HG03457 (cell line): ENCODE measurements at regions not wholly inside any gene's neighbourhood (a gene's known extent, or its start where the extent isn't known, plus 50 kb on each side); places are given as distances from the start of the nearest gene placed in this dataset.

Source experiments
- ATAC-seq: cut with Tn5 transposase; IDR thresholded peaks from one replicate; pipeline ENCODE4 v1.9.1; 2021; ENCODE audit warnings: moderate number of reproducible peaks; ENCODE audit not compliant: unreplicated experiment

DNA sequence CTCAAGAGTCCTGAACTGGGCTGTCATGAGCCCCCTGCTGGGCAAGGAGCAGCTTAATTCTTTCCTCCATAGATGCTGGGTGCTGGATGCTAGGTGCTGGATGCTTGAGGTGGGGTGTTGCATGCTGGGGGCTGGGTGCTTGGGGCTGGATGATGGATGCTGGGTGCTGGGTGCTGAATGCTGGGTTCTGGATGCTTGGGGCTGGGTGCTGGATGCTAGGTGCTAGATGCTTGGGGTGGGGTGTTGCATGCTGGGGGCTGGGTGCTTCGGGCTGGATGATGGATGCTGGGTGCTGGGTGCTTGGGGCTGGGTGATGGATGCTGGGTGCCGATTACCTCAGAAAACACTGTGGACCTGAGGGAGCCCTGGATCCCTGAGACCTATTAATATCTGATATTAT lies 837.7 kb downstream of the GALR1 start:
- ATAC-seq = no peak

DNA sequence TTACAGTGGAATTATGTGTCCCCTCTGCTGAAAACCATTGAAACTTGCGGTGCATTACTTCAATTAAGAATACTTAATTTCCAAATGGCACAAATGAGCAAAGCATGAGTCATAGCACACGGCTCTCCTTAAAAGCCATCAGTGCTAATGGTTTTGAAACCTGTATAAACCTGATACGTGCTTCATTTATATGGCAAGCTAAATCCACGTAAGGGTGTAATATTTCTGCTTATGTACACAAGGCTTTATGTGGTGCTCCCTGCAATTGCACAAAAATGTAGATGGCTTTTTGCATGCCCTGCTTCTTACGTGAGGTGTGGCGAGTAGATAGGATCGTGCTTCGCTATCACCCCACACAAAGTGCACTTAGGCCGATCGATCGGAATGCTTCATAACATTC lies 840.9 kb downstream of the GALR1 start:
- no peak for ATAC-seq

DNA sequence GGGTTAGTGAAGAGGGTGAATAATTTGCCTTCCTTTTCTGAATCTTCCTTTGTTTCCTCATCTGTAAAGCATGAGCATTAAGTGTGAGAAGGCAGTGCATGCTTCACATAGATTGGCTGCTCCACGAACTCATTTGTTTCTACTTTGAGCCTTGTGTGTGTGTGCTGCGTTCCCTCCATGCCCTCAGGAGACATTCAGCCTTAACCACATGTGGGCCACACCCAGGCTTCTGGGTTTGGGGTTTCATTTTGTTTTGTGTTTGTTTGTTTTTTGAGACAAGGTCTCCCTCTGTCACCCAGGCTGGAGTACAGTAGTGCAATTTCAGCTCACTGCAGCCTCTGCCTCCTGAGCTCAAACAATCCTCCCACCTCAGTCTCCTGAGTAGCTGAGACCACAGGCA lies 843.3 kb downstream of the GALR1 start:
- ATAC-seq = no peak

DNA sequence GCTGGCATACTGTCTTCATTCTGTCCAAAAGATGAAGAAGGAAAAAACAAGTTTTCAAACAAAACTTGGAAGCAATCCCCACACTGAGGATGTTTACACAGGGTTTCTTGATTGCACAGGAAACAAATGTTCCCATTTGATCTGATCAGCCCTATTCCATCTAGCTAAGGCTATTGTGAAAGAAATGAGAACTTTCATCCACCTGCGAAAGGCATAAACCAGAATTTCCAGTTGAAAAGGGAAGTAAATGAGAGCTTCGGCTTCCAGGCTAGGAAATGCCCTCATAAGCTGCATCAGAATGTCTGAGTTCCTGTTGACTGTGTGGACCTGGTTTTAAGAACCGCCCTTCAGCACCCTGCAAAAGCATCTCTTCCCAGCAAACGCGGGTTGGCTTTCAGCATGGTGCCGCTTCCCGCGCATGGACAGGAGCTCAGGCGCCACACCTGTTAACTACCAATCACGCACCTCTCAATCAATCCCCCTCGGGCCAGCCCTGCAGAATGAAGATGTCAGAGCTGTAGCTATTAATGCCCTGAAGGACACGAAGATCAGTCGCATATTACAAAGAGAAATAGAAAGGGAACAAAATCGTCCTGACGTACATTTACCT lies 850.4 kb downstream of the GALR1 start:
- no peak for ATAC-seq

DNA sequence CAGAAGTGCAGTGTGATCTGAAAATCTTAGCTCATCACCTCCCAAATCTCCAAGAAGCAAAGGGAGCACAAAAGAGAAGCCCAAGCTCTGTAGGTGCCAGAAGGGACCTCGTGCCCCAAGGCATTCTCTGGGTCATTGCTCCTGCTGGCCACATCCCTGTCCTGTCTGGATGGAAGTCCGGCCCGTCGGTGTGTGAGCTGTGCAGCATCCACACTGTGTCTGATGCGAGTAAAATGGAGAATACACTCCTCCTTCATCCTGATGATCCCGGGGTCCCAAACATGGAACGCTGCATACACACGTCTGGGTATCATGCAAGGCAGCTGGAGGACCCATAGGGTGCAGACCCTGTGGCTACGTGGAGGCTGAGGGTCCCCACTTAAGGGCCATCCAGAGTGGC lies 851.4 kb downstream of the GALR1 start:
- no peak for ATAC-seq

DNA sequence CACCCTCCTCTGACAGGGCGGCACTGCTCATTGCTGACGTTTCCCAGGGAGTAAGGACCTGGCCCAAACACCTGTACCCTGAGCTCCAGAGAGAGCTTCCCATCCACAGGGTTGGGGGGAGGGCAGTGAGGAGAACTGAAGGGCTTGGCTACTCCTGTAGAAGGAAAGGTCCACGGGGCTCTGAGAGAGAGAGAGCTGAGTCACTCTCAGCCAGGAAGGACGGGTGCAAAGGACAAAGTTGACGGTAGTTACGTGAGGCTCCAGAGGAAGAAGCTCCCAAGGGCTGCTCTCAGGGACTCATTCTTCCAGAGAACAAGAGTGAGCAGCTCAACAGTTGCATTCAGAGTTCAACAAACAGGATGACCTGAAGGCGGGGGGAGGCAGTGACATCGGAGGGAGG lies 852.5 kb downstream of the GALR1 start:
- ATAC-seq = no peak

DNA sequence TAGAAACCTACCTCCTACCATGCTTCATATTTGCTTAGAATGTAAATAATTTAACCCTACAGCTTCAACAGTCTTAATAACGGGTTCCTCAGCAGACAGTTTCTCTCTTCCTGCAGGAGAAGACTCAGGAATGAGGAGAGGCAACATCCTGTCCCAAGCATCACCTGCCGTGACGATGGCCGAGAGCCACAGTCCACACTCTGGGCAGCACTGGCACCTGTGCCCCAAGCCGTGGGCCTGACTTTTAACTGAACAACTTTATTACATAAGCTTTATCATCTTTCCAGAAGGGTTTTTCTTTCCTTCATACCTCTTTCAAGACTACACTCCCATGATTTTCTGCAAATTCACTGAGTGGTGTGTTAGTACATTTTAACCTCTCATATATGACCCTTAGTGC lies 856.0 kb downstream of the GALR1 start:
- ATAC-seq = no peak

DNA sequence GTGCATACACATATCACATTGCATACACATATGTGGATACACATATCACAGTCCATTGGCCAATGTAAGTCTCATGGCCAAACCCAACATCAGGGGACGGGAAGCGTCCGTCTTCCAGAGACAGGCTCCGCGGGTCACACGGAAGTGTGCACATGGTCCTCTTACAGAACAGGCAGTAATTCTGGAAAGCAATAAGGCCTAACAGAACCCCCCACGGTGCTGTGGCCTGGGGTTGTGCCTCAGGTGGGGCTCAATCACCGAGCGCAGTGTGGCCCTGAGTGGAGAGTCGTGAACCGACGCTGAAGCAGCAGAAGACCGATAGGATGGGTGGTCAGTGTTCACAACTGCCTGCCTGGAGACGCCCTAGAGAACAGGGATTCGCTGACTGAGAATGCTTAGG lies 857.3 kb downstream of the GALR1 start:
- ATAC-seq = no peak

DNA sequence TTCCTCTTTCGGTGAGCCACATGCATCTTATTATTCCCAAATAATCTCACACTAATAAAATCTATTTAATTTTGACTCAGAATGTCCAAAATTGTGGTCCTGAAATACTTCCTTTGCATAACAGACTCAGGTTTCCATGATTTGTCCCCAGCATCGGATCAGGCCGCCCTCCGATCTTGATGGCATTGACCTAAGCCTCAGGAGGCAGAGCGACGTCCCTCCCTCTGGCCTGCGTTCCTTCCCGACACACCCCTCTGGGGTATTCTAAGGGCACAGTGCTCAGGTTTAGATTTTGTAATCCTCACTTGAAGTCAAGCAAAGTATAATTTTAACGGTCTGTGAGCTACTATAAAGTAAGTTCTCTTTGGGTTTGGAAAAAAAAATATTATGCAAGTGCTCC lies 857.7 kb downstream of the GALR1 start:
- ATAC-seq = no peak

DNA sequence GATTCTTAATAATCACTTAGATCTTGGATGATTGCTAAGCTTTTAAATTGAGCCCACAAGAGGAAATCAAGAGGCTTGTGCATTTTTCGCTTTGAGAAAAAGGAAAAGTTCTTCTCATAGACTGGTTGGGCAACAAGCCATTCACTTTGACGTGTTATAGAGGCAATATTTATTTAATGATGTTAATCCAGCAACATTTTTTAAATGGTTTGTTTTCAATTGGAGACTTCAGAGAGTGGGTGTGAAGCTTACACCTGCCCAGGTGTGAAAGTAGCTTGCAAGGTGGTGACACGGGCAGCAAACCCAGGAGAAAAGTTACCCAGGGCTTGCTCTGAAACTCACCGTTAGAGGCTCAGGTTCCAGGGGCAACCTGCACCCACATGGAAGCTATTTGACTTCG lies 858.9 kb downstream of the GALR1 start:
- no peak for ATAC-seq

DNA sequence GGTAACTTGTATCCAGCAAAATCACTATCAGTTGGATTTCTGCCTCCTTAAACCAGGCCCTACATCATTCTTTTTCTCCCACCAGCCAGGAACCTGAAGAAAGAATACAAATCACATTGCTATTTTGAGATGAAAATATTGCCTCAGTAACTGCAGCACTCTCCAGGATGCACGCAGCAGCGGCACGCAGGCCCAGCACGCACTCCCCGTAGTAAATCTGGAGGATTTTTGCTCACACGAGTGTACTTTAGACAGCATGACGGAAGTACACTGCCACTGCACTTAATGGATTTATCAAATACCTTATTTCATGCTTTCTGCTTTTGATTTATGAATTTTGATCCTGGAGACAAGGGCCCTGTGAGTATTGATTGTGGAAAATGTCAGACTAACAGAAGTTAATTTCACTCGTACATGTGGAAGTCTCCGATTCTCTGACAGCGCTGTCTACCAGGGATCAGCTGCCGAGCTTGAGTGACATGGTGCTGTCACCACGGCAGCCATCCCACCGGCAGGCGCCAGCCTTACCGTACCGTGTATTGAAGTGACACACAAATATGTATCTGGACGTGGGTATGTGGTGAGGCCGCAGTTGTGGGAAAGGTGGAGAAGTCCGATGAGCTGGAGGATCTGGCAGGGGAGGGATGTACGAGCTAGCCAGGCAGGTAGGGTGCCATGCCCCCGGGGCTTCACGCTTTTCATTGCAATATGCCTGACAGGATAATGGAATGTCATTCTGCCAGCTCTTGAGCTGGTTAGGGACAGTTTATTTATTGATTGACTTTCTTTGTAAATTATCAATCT lies 863.7 kb downstream of the GALR1 start:
- ATAC-seq = no peak

DNA sequence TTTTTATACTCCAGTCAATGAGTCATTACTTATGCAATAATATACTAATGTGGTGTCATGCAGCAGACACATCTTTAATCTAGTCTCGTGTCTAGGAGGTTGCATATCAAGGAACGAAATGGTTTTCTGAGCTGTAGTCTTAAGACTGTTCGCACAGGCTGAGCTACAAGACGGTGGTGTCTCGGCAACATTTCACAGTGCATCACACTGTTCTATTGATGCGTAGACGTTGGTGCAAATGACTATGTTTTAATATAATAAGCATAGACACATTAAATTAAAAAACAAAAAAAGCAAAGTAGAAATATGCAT lies 864.2 kb downstream of the GALR1 start:
- ATAC-seq = no peak

DNA sequence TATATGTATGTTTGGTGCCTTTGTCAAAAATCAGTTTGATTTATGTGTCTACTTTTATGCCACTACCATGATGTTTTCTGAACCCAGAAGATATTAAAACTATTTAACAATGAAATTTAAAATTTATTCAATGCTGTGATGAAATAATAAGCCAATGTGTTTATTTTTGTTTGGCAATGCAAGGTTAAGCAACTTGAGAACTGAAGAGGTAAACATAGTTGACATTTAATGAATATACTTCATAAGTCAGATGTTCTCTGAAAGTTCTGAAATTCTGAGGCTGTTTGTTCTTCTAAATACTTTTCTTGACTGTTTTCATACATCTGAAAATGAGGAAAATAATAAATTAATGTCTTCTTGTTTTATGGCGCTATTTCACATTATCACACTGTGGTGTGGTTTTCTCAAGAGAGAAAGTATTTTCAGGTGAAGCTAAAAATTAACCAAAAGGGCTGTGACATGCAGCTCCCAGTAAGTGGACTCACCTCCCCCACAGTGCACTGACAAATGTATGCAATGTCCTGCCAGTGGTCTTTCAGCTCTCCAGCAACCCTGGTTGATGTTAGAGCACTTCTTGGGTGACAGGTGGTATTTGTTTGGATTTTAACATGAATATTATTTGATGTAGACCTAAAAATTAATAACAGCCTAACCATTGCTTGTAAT lies 863.6 kb upstream of the SALL3 start:
- no peak for ATAC-seq

DNA sequence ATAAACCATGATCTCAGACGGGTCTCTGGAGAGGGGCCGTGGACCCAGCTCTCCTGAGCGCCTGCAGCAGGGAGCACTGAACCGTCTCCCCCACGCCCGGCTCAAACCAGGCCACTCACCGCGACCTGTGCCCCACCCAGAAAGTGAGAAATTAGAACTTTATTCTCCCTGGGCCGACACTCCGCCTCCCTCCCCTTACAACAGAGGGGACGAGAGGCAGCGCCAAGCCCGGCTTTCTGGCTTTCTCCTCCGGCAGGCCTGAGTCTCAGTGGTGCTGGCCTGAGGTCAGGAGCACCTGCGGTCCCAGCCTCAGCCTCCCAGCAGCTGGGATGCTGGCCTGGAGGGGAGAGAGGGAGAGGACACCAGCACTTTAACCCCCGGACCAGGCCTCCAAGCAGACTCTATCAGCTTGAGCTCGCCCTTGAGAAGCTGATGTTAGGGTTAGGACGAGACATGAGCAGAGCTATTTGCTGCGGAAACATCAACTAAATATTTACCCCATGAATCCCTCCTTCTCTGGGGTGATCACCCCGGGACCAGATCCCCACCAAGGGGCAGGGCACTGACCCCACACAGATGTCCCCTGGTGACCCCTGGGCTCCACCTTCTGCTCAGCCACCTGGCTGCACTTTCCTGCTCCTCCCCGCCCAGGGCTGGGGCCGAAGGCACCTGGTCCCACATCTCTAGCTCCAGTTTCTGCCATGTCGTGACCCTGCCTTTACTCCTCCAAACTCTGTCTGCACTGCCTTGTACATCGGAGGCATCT lies 856.3 kb upstream of the SALL3 start:
- no peak for ATAC-seq

DNA sequence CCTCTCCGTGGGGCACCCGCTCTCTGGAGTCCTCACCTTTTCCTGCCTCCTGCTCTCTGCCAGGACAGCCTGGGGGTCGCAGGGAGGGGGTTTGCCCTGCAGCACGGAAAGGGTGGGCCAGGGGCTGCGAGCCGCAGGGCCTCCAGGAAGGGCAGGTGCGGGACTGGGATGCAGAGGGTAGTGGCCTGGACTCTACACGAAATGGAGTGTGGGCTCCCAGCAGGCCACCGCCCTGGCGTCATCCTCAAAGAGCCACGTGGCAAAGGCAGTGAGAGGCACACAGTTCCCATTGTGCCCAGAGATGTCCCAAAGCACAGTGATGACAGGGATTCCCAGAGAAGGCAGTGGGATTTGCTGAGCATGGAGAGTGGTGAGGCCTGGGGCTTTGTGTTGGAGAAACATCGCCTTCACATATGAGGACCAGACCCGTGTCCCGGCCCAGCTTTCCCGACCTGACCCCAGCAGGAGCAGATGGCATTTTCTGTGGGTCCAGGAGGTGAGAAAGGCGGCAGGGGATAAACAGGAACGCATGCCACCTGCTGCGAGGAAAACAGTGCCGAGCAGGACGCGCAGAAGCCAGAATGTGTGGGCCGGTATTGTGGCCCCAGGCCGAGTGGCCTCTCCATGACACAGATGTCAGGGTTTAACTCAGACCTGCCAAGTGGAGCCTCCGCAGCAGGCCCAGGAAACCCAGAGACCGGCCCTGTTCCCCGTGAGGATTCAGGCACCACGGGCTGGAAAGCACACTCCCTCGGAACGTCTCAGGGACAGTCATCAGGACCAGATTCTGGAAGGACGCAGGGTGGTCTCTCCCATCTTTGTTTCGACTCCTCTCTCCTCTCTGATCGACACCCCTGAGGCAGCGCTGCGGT lies 855.5 kb upstream of the SALL3 start:
- no peak for ATAC-seq

DNA sequence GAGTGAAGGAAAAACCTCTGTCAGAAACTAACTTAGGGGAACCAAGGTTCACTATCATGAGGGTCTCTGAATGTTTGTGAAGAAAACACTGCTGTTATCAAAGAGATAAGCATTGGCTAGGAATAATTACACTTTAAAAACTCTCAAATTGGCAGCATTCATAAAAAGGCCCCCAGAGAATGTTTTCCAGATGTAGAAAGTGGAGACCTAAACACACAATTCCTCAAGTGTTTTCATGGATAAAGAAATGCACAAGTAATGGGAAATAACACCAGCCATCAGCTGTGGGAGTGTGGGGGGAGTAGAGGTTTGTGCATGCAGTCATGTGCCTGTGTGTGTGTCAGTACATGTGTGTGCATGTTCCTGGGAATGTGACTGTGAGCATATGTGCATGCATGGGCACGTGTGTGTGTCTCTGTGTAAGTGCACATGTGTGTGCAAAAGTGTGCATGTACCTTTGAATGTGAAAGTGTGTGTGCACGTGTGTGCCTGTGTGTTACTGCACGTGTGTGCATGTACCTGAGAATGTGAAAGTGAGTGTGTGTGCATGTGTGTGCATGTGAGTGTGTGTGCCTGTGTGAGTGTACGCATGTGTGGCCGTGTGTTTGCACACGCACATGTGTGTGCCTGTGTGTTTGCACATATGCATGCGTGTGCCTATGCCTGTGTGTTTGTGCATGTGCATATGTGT lies 854.3 kb upstream of the SALL3 start:
- ATAC-seq = no peak

DNA sequence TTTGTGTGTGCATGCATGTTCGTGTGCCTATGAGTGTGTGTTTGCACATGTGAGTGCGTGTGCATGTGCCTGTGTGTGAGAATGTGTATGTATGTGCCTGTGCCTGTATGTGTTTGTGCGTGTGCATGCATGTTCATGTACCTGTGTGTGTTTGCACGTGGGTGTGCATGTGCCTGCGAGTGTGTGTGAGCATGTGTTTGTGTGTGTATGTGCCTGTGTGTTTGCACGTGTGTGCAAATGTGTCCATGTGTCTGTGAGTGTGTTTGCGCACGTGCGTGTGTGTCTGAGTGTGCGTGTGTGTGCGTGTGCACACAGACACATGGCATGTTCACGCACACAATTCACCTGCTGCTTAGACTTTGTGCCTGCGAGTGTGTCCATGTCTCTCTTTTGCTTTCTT lies 853.5 kb upstream of the SALL3 start:
- ATAC-seq = no peak

DNA sequence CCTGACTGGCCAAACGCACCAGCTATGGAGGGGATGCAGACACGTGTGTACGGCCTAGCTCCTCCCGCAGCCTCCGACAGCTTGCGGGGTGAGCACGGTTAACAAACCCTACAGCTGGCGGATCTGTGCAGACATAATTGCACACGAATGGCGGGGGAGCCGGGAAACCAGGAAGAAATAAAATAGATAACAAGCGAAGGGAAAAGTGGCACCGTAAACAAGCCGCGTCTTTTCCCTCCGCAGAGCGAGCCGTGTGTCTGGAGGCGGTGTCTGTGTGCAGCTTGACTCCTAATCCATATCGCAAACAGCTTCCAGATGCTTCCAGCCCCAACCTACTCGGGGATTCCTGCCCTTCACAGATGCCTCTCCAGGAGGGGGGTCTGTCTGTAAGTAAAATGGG lies 853.1 kb upstream of the SALL3 start:
- ATAC-seq = no peak

DNA sequence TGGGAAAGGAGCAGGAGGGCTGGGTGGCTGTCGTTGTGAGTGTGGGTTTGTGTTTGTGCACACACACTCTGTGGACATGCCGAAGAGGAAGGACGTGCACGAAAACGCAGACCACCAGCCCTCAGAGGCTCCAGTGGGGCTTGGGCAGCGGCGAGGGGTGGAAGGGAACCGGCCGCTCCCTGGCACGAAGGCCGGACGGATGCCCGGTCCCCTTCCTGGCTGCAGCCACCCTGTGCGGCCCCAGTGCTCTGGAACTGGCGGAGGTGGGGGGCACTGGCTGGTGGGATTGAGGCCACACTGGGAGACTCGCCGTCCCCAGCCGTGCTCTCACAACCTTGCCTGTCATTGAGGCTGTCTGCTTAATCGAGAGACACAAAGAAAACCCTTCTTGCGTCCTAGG lies 852.6 kb upstream of the SALL3 start:
- no peak for ATAC-seq

DNA sequence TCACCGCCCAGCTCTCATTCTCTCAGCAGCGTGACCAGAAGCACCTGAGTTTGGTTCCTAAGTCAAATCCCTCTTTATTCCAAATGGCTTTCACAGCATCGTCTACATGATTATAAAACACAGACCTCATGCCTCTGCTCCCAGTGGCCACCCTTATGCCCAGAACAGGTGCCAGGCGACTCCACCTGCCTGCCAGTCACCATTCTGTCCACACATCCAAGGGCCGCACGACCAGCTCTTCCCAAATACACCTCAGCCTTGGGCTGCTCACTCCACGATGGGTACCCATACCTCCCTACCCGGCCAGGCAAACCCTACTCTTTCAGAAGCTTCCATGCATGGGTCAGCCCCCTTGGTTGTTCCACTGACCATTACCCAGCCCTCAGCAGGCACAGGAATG lies 851.6 kb upstream of the SALL3 start:
- no peak for ATAC-seq
